SU-DHL-6 (cell line): ENCODE measurements at regions not wholly inside any gene's neighbourhood (a gene's known extent, or its start where the extent isn't known, plus 50 kb on each side); places are given as distances from the start of the nearest gene placed in this dataset.
"Not testable (repeated sequence)": the region's sequence is repeated elsewhere in the genome, so short reads cannot be mapped to it uniquely, and the experiment has no call there.

ENCODE experiments used
- CTCF ChIP-seq: fragments of 200-600 bp; sonication (generic); IDR thresholded peaks from one replicate; pipeline ENCODE4 v1.5.1; 2017; ENCODE audit warnings: antibody characterized with exemption, mild to moderate bottlenecking, low read length, moderate library complexity; ENCODE audit not compliant: insufficient read depth, poor library complexity, severe bottlenecking
- EZH2phosphoT487 ChIP-seq: fragments of 200-600 bp; sonication (generic), shearing (Covaris generic); conservative IDR thresholded peaks from 2 replicates; pipeline ENCODE4 v1.6.1; 2018; ENCODE audit warnings: mild to moderate bottlenecking, antibody characterized with exemption, low read length, moderate library complexity, mixed read lengths

- TF ChIP-seq CTCF, EZH2phosphoT487: not testable (repeated sequence)
These were observed 142.6 kb upstream of the C1QTNF3 start for GRCh38 chr5:34185572-34185971.
